Astrocyte (in vitro differentiated cells and primary cell): ENCODE measurements at regions not wholly inside any gene's neighbourhood (a gene's known extent, or its start where the extent isn't known, plus 50 kb on each side); places are given as distances from the start of the nearest gene placed in this dataset.

Source experiments
- DNase-seq: peaks from one replicate; pipeline ENCODE4 v3.0.0-alpha.2; 2010; ENCODE audit warnings: low read depth
- FAIRE-seq: peaks from 2 replicates; lab custom pipeline; 2011; peaks lifted over from hg19 to GRCh38; lab: Jason Lieb, UNC
- H2AFZ ChIP-seq: 2 replicates; pipeline ENCODE4 v1.6.0; 2012; ENCODE audit warnings: low read depth, low read length, inconsistent platforms
- H3K27ac ChIP-seq: 2 replicates; pipeline ENCODE4 v1.5.1; 2011; ENCODE audit warnings: low read depth, low read length, inconsistent platforms
- H3K27me3 ChIP-seq: 2 replicates; pipeline ENCODE4 v1.6.0; 2011; ENCODE audit warnings: low read length, inconsistent platforms; ENCODE audit not compliant: insufficient read depth
- H3K36me3 ChIP-seq: 2 replicates; pipeline ENCODE4 v1.5.1; 2011; ENCODE audit warnings: low read length, inconsistent platforms; ENCODE audit not compliant: insufficient read depth
- H3K4me1 ChIP-seq: 2 replicates; pipeline ENCODE4 v1.5.1; 2011; ENCODE audit warnings: low read length, inconsistent platforms; ENCODE audit not compliant: insufficient read depth
- H3K4me2 ChIP-seq: 2 replicates; pipeline ENCODE4 v1.6.0; 2012; ENCODE audit warnings: low read length, inconsistent platforms
- H3K4me3 ChIP-seq: 2 replicates; pipeline ENCODE4 v1.5.1; 2011; ENCODE audit warnings: low read depth, mild to moderate bottlenecking, low read length, inconsistent platforms; ENCODE audit not compliant: insufficient read depth
- H3K79me2 ChIP-seq: 2 replicates; pipeline ENCODE4 v1.6.0; 2012; ENCODE audit warnings: mild to moderate bottlenecking, low read length, inconsistent platforms; ENCODE audit not compliant: insufficient read depth
- H3K9ac ChIP-seq: 2 replicates; pipeline ENCODE4 v1.6.0; 2012; ENCODE audit warnings: mild to moderate bottlenecking, low read length, inconsistent platforms
- H3K9me3 ChIP-seq: 2 replicates; pipeline ENCODE4 v1.5.1; 2012; ENCODE audit warnings: low read depth, mild to moderate bottlenecking, low read length, inconsistent platforms; ENCODE audit not compliant: insufficient read depth
- H4K20me1 ChIP-seq: 2 replicates; pipeline ENCODE4 v1.6.0; 2012; ENCODE audit warnings: low read length, inconsistent platforms; ENCODE audit not compliant: insufficient read depth
- H3K27ac Mint-ChIP-seq: one replicate; pipeline ENCODE4 v1.8.0; 2021; ENCODE audit warnings: mild to moderate bottlenecking, mixed read lengths; ENCODE audit not compliant: unreplicated experiment
- H3K27me3 Mint-ChIP-seq: one replicate; pipeline ENCODE4 v1.8.0; 2021; ENCODE audit warnings: low read depth, mixed read lengths; ENCODE audit not compliant: unreplicated experiment
- H3K36me3 Mint-ChIP-seq: one replicate; pipeline ENCODE4 v1.8.0; 2021; ENCODE audit warnings: low read depth, mixed read lengths; ENCODE audit not compliant: unreplicated experiment
- H3K4me1 Mint-ChIP-seq: one replicate; pipeline ENCODE4 v1.8.0; 2021; ENCODE audit warnings: low read depth, mixed read lengths; ENCODE audit not compliant: unreplicated experiment
- H3K4me3 Mint-ChIP-seq: one replicate; pipeline ENCODE4 v1.8.0; 2021; ENCODE audit warnings: mild to moderate bottlenecking, moderate library complexity, mixed read lengths; ENCODE audit not compliant: unreplicated experiment
- H3K9me3 Mint-ChIP-seq: one replicate; pipeline ENCODE4 v1.8.0; 2021; ENCODE audit warnings: mild to moderate bottlenecking, mixed read lengths; ENCODE audit not compliant: unreplicated experiment
- CTCF ChIP-seq: IDR thresholded peaks from 2 replicates; pipeline ENCODE4 v1.5.1; 2011; ENCODE audit warnings: low read depth, mild to moderate bottlenecking, inconsistent platforms, low read length, moderate library complexity; ENCODE audit not compliant: insufficient read depth
- EZH2 ChIP-seq: IDR thresholded peaks from 2 replicates; pipeline ENCODE4 v1.6.1; 2012; ENCODE audit warnings: mild to moderate bottlenecking, low read length, inconsistent platforms; ENCODE audit not compliant: insufficient read depth

DNA sequence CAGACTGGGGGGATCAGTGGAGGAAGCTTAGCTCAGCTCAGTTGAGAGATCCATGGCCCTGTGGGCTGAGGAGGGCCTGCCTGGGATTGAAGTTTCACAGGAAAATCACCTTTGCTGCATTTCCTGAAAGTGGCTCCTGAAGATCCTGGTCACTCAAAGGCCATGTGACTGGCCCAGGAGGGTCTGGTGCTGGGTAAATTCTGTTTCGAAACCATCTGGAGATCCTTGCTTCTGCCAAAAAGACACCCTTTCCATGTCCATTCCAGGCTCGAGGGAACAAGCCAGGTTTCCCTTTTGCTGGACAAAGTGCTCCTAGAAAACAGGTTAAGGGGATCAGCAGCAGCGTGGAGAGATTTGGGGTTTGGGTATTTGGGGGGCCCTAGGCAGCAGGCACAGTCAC is 293.3 kb downstream of the ZNF536 start:
- no peak overlapping the region for H3K27ac Mint-ChIP-seq

DNA sequence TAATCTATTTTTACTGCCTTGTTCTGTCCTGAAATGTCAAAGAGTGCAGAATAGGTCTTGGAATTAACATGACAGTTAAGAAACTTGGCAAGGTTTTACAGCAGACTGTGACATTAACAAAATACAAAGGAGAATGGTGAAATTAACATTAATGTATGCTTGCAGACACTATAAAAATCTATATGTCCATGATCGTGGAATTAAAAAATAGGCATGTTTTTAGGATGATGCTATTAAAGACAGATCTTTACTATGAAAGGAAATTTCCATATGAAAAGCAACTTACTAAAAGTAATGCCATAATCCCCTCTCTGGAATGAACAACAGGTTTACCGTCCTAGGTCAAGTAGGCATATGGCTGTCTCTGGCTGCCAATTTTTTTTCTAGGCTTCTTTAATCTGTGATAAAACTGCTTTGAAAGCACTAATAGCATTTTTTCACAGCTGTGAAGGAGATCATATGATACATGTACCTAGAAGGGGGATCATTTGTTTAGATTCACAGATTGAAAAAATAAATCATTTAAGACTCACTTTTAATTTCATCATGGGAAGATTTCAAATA is 291.5 kb downstream of the ZNF536 start:
- TF ChIP-seq CTCF (no peak), EZH2 (no peak)
- Histone ChIP-seq H3K27me3 (no peaks in the 10 kb centered on the region), H3K4me1 (peaks cover 7% of the 10 kb centered on the region), H3K36me3 (no peaks in the 10 kb centered on the region), H3K79me2 (no peaks in the 10 kb centered on the region), H4K20me1 (no peaks in the 10 kb centered on the region), H3K4me2 (no peak overlapping the region), H2AFZ (no peak overlapping the region), H3K9ac (no peak overlapping the region), H3K9me3 (no peaks in the 10 kb centered on the region), H3K4me3 (no peak overlapping the region), H3K27ac (no peak overlapping the region)
- peaks cover 8% of the 10 kb centered on the region for H3K27me3 Mint-ChIP-seq
- FAIRE-seq (no peak), DNase-seq (no peak)
- no peak overlapping the region for H3K27ac Mint-ChIP-seq
- H3K36me3 Mint-ChIP-seq = no peaks in the 10 kb centered on the region
- H3K4me3 Mint-ChIP-seq = no peak overlapping the region
- peaks cover 9% of the 10 kb centered on the region for H3K4me1 Mint-ChIP-seq
- H3K9me3 Mint-ChIP-seq = peaks cover 2% of the 10 kb centered on the region

More for the DNA sequence above, 293.3 kb downstream of the ZNF536 start:
- no peak overlapping the region for H3K4me3 ChIP-seq
- H3K79me2 ChIP-seq = no peaks in the 10 kb centered on the region
- Mint-ChIP-seq H3K9me3 (no peaks in the 10 kb centered on the region), H3K4me3 (no peak overlapping the region), H3K36me3 (no peaks in the 10 kb centered on the region), H3K27me3 (peaks cover 21% of the 10 kb centered on the region), H3K4me1 (peaks cover 9% of the 10 kb centered on the region)
- H3K27me3 ChIP-seq = no peaks in the 10 kb centered on the region
- no peak overlapping the region for H2AFZ ChIP-seq
- H3K9ac ChIP-seq = no peak overlapping the region
- H3K4me2 ChIP-seq = no peak overlapping the region
- H4K20me1 ChIP-seq = no peaks in the 10 kb centered on the region
- DNase-seq (no peak), FAIRE-seq (no peak)
- no peaks in the 10 kb centered on the region for H3K9me3 ChIP-seq
- H3K27ac ChIP-seq = no peak overlapping the region
- TF ChIP-seq EZH2 = no peak
- TF ChIP-seq CTCF = no peak
- H3K36me3 ChIP-seq = no peaks in the 10 kb centered on the region
- peaks cover 7% of the 10 kb centered on the region for H3K4me1 ChIP-seq

DNA sequence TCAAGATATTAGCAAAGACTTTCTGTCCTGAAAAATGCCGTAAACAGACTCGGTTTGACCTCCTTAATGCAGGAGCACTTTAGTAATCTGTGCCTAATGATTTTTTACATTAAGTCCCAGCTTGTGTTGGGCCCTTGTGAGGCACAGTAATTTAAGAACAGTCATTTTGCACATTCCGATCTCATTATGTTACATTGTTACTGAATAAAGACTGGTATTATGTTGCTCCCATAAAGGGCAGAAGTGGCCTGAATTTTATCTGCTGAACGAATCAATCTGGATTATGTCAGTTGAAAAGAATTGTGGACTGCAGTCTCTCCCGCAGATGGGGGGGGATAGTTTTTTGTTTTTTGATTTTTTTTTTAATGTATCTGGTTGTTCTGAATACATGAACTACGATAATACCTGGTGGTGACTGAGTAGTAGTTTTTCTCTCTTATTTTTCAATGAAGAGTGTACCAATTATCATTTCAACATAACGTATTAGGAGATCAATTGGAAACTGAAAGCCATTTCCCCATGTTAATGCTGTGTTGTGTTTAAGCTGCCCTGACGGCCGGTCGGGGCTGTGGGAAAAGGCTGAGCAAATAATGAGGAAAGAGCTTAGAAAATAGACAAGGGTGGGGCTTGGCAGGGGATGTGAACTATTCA is 290.2 kb downstream of the ZNF536 start:
- H3K4me1 ChIP-seq = peaks cover 7% of the 10 kb centered on the region
- TF ChIP-seq EZH2 (no peak), CTCF (no peak)
- no peaks in the 10 kb centered on the region for H3K9me3 ChIP-seq
- H3K79me2 ChIP-seq = no peaks in the 10 kb centered on the region
- H2AFZ ChIP-seq = peak overlapping the region; percentile 50
- no peaks in the 10 kb centered on the region for H3K27me3 ChIP-seq
- H3K27me3 Mint-ChIP-seq = peaks cover 6% of the 10 kb centered on the region
- peak overlapping the region; percentile 35 for H3K4me3 Mint-ChIP-seq
- peak overlapping the region; percentile 35 for H3K27ac ChIP-seq
- peak overlapping the region; percentile 40 for H3K4me3 ChIP-seq
- H3K4me1 Mint-ChIP-seq = peaks cover 9% of the 10 kb centered on the region
- DNase-seq (peak; percentile 45), FAIRE-seq (no peak)
- no peak overlapping the region for H3K27ac Mint-ChIP-seq
- H3K36me3 Mint-ChIP-seq = no peaks in the 10 kb centered on the region
- H3K9ac ChIP-seq = peak overlapping the region; percentile 66
- peaks cover 5% of the 10 kb centered on the region for H3K9me3 Mint-ChIP-seq
- H4K20me1 ChIP-seq = no peaks in the 10 kb centered on the region
- H3K36me3 ChIP-seq = no peaks in the 10 kb centered on the region
- peak overlapping the region; percentile 77 for H3K4me2 ChIP-seq
